H9 (cell line): ENCODE measurements at regions not wholly inside any gene's neighbourhood (a gene's known extent, or its start where the extent isn't known, plus 50 kb on each side); places are given as distances from the start of the nearest gene placed in this dataset.

Source experiments
- DNase-seq: peaks from one replicate; pipeline ENCODE4 v3.0.0-alpha.2; 2017
- H2AFZ ChIP-seq: one replicate; pipeline ENCODE4 v1.6.1; 2013; ENCODE audit warnings: mild to moderate bottlenecking, low read length, control low read depth, moderate library complexity
- H2AK5ac ChIP-seq: 2 replicates; pipeline ENCODE4 v1.6.1; 2013; ENCODE audit warnings: low read length, control low read depth, mixed read lengths; ENCODE audit not compliant: insufficient read length
- H2BK120ac ChIP-seq: one replicate; pipeline ENCODE4 v1.6.1; 2013; ENCODE audit warnings: low read depth, mild to moderate bottlenecking, low read length, control low read depth, inconsistent platforms; ENCODE audit not compliant: poor library complexity, severe bottlenecking
- H2BK12ac ChIP-seq: 2 replicates; pipeline ENCODE4 v1.6.1; 2013; ENCODE audit warnings: low read length, control low read depth, mixed read lengths, low read depth; ENCODE audit not compliant: insufficient read length
- H2BK15ac ChIP-seq: 2 replicates; pipeline ENCODE4 v1.6.1; 2013; ENCODE audit warnings: low read depth, low read length, control low read depth
- H2BK20ac ChIP-seq: one replicate; pipeline ENCODE4 v1.6.1; 2013; ENCODE audit warnings: low read depth, mild to moderate bottlenecking, low read length, control low read depth, inconsistent platforms; ENCODE audit not compliant: poor library complexity, severe bottlenecking
- H2BK5ac ChIP-seq: 2 replicates; pipeline ENCODE4 v1.6.1; 2013; ENCODE audit warnings: low read length, control low read depth, mixed read lengths; ENCODE audit not compliant: insufficient read length
- H3K14ac ChIP-seq: 2 replicates; pipeline ENCODE4 v1.6.1; 2013; ENCODE audit warnings: low read length, control low read depth; ENCODE audit not compliant: insufficient read depth
- H3K18ac ChIP-seq: 2 replicates; pipeline ENCODE4 v1.6.1; 2013; ENCODE audit warnings: low read depth, mild to moderate bottlenecking, mixed read lengths, low read length, control low read depth; ENCODE audit not compliant: insufficient read length
- H3K23ac ChIP-seq: 2 replicates; pipeline ENCODE4 v1.6.1; 2013; ENCODE audit warnings: low read length, control low read depth, mixed read lengths, low read depth; ENCODE audit not compliant: insufficient read length
- H3K23me2 ChIP-seq: 2 replicates; pipeline ENCODE4 v1.6.1; 2013; ENCODE audit warnings: low read depth, mild to moderate bottlenecking, mixed read lengths, low read length, control low read depth; ENCODE audit not compliant: insufficient read length, poor library complexity, severe bottlenecking
- H3K27ac ChIP-seq: 2 replicates; pipeline ENCODE4 v1.5.1; 2013; ENCODE audit warnings: low read length, control low read depth, mixed read lengths, low read depth; ENCODE audit not compliant: insufficient read length
- H3K27me3 ChIP-seq: 2 replicates; pipeline ENCODE4 v1.6.1; 2013; ENCODE audit warnings: low read length, control low read depth, inconsistent platforms; ENCODE audit not compliant: insufficient read depth
- H3K4ac ChIP-seq: 2 replicates; pipeline ENCODE4 v1.6.1; 2013; ENCODE audit warnings: low read depth, mild to moderate bottlenecking, control low read depth, inconsistent platforms, low read length, moderate library complexity
- H3K4me1 ChIP-seq: 2 replicates; pipeline ENCODE4 v1.6.1; 2013; ENCODE audit warnings: low read length, control low read depth, inconsistent platforms; ENCODE audit not compliant: insufficient read depth
- H3K4me2 ChIP-seq: 2 replicates; pipeline ENCODE4 v1.6.1; 2013; ENCODE audit warnings: low read length, control low read depth, mixed read lengths; ENCODE audit not compliant: insufficient read length, insufficient read depth
- H3K56ac ChIP-seq: 2 replicates; pipeline ENCODE4 v1.6.1; 2013; ENCODE audit warnings: low read depth, mild to moderate bottlenecking, mixed read lengths, low read length, control low read depth; ENCODE audit not compliant: insufficient read length
- H3K79me1 ChIP-seq: 2 replicates; pipeline ENCODE4 v1.6.1; 2013; ENCODE audit warnings: low read depth, mild to moderate bottlenecking, moderate library complexity, low read length, control low read depth, inconsistent platforms; ENCODE audit not compliant: insufficient read depth, poor library complexity, severe bottlenecking
- H3K79me2 ChIP-seq: 2 replicates; pipeline ENCODE4 v1.6.1; 2013; ENCODE audit warnings: low read length, control low read depth, inconsistent platforms; ENCODE audit not compliant: insufficient read depth
- H3K9ac ChIP-seq: 2 replicates; pipeline ENCODE4 v1.6.1; 2013; ENCODE audit warnings: low read length, control low read depth, mixed read lengths; ENCODE audit not compliant: insufficient read length; ENCODE audit errors: extremely low read depth
- H3K9me3 ChIP-seq: one replicate; pipeline ENCODE4 v1.6.1; 2013; ENCODE audit warnings: low read depth, low read length, inconsistent platforms; ENCODE audit not compliant: control insufficient read depth
- H3T11ph ChIP-seq: one replicate; pipeline ENCODE4 v1.6.1; 2013; ENCODE audit warnings: mild to moderate bottlenecking, low read length, control low read depth, inconsistent platforms
- H4K20me1 ChIP-seq: one replicate; pipeline ENCODE4 v1.6.1; 2013; ENCODE audit not compliant: control insufficient read depth, insufficient read length, insufficient read depth
- H4K5ac ChIP-seq: 2 replicates; pipeline ENCODE4 v1.6.1; 2013; ENCODE audit warnings: low read depth, mild to moderate bottlenecking, mixed read lengths, low read length, control low read depth; ENCODE audit not compliant: insufficient read length
- H4K8ac ChIP-seq: replicated peaks from 2 replicates; pipeline ENCODE4 v1.6.1; 2013; ENCODE audit warnings: low read length, control low read depth, mixed read lengths, low read depth; ENCODE audit not compliant: insufficient read length
- H4K91ac ChIP-seq: 2 replicates; pipeline ENCODE4 v1.6.1; 2013; ENCODE audit warnings: low read depth, mild to moderate bottlenecking, moderate library complexity, mixed read lengths, low read length, control low read depth; ENCODE audit not compliant: insufficient read length
- H3K27ac Mint-ChIP-seq, 3 experiments: 2 replicates in 2 of 3; 3 replicates in 1 of 3; pipeline ENCODE4 v1.8.0; 2020 to 2021; ENCODE audit warnings: mixed read lengths in 3 of 3, mild to moderate bottlenecking in 1 of 3, moderate library complexity in 1 of 3
- H3K27me3 Mint-ChIP-seq: 2 replicates; pipeline ENCODE4 v1.8.0; 2021; ENCODE audit warnings: low read depth, mild to moderate bottlenecking, moderate library complexity, mixed read lengths
- H3K36me3 Mint-ChIP-seq, 3 experiments: 2 replicates in 2 of 3; 3 replicates in 1 of 3; pipeline ENCODE4 v1.8.0; 2020 to 2021; ENCODE audit warnings: low read depth in 3 of 3, mixed read lengths in 3 of 3; ENCODE audit not compliant: insufficient read depth in 1 of 3
- H3K4me1 Mint-ChIP-seq, 2 experiments: 2 replicates each; pipeline ENCODE4 v1.8.0; 2020; ENCODE audit warnings: mixed read lengths in 2 of 2
- H3K4me3 Mint-ChIP-seq, 2 experiments: 2 replicates in 1 of 2; 3 replicates in 1 of 2; pipeline ENCODE4 v1.8.0; 2020 to 2021; ENCODE audit warnings: mild to moderate bottlenecking in 2 of 2, mixed read lengths in 2 of 2, moderate library complexity in 1 of 2
- H3K9me3 Mint-ChIP-seq, 2 experiments: 2 replicates in 1 of 2; 3 replicates in 1 of 2; pipeline ENCODE4 v1.8.0; 2020; ENCODE audit warnings: mild to moderate bottlenecking in 2 of 2, mixed read lengths in 2 of 2, moderate library complexity in 1 of 2
- CTCF ChIP-seq: fragments of 200-600 bp; sonication (generic); conservative IDR thresholded peaks from 3 replicates; pipeline ENCODE4 v1.8.0; 2021; ENCODE audit warnings: antibody characterized with exemption, mild to moderate bottlenecking
- WGBS: extraction: QIAGEN DNeasy Blood & Tissue Kit; methylation state at CpG from one replicate; pipeline ENCODE4 v1.1.7; 2013; ENCODE audit warnings: missing lambda C conversion rate, low lambda C conversion rate, mixed read lengths; ENCODE audit not compliant: insufficient read length; ENCODE audit errors: extremely low coverage; 5-methylcytosine and 5-hydroxymethylcytosine counted together

- Mint-ChIP-seq H3K4me1 (peaks cover 14 to 34% of the 10 kb centered on the region in 2 experiments), H3K27ac (no peak overlapping the region), H3K36me3 (no peaks in the 10 kb centered on the region), H3K9me3 (no peaks in the 10 kb centered on the region), H3K27me3 (peaks cover 25% of the 10 kb centered on the region), H3K4me3 (no peak overlapping the region)
- no peak overlapping the region for H2BK20ac ChIP-seq
- H4K91ac ChIP-seq, result no peak overlapping the region
- H2AFZ ChIP-seq, result no peak overlapping the region
- no peak overlapping the region for H3T11ph ChIP-seq
- H4K5ac ChIP-seq, result no peak overlapping the region
- no peaks in the 10 kb centered on the region for H3K23me2 ChIP-seq
- H3K9me3 ChIP-seq, result no peaks in the 10 kb centered on the region
- H3K23ac ChIP-seq, result no peak overlapping the region
- H2AK5ac ChIP-seq, result no peak overlapping the region
- no peaks in the 10 kb centered on the region for H3K27me3 ChIP-seq
- TF ChIP-seq CTCF, result no peak
- H2BK12ac ChIP-seq, result no peak overlapping the region
- no peak overlapping the region for H4K8ac ChIP-seq
- H3K27ac ChIP-seq, result no peak overlapping the region
- no peak for DNase-seq
- no peak overlapping the region for H3K9ac ChIP-seq
- no peaks in the 10 kb centered on the region for H4K20me1 ChIP-seq
- H2BK15ac ChIP-seq, result no peak overlapping the region
- H2BK5ac ChIP-seq, result no peak overlapping the region
- no peak overlapping the region for H3K14ac ChIP-seq
- no peak overlapping the region for H3K4ac ChIP-seq
- H3K4me1 ChIP-seq, result no peaks in the 10 kb centered on the region
- H3K4me2 ChIP-seq, result no peak overlapping the region
- no peak overlapping the region for H2BK120ac ChIP-seq
- no peaks in the 10 kb centered on the region for H3K79me2 ChIP-seq
- WGBS, result no CpG with 5 or more reads among the region's 5 CpGs
- no peak overlapping the region for H3K56ac ChIP-seq
- H3K79me1 ChIP-seq, result no peaks in the 10 kb centered on the region
- no peak overlapping the region for H3K18ac ChIP-seq
Observed at GRCh38 chr12:108052260-108052659, 76.8 kb upstream of the WSCD2 start.
